ENCODE measurements at regions not wholly inside any gene's neighbourhood (a gene's known extent, or its start where the extent isn't known, plus 50 kb on each side); places are given as distances from the start of the nearest gene placed in this dataset.

- DNase-seq = peak; percentile 12
These were observed 69.9 kb upstream of the CNTN1 start for GRCh38 chr12:40622246-40622838.

- DNase-seq = no peak
These were observed 60.1 kb upstream of the CNTN1 start for GRCh38 chr12:40632171-40632570.

GRCh38 chr12:40632933-40633332 lies 59.3 kb upstream of the CNTN1 start:
- DNase-seq = no peak

- DNase-seq = no peak
These were observed 57.6 kb upstream of the CNTN1 start for GRCh38 chr12:40634517-40635131.

GRCh38 chr12:40635141-40635731 lies 57.0 kb upstream of the CNTN1 start:
- no peak for DNase-seq

Measured in CD4-positive, alpha-beta T cell treated with Interleukin-6 for 4 hours (primary cell).